Endothelial cell of umbilical vein (primary cell): ENCODE measurements at regions not wholly inside any gene's neighbourhood (a gene's known extent, or its start where the extent isn't known, plus 50 kb on each side); places are given as distances from the start of the nearest gene placed in this dataset.

Experiments used
- BruUV-seq: library from RNA; stranded (reverse); fragments of 400-500 nt; replicated peaks from 2 replicates; lab custom pipeline; 2021; lab: Mats Ljungman, UMichigan
- CTCF ChIA-PET: fragments of 300-600, 350-600 bp; sonication (Branson Sonifier 250); formaldehyde crosslinking; loops from one replicate; lab custom pipeline; 2021; ENCODE audit warnings: antibody characterized with exemption, inconsistent platforms; lab: Charles Lee
- POLR2A ChIA-PET: fragments of 300-600, 350-600 bp; sonication (Branson Sonifier 250); formaldehyde crosslinking; loops from one replicate; lab custom pipeline; 2021; ENCODE audit warnings: antibody characterized with exemption, inconsistent platforms; lab: Charles Lee
- DNase-seq: peaks from one replicate; pipeline ENCODE4 v3.0.0-alpha.2; 2011; ENCODE audit warnings: low read depth, low spot score
- FAIRE-seq: peaks from 2 replicates; lab custom pipeline; 2011; peaks lifted over from hg19 to GRCh38; lab: Jason Lieb, UNC
- H2AFZ ChIP-seq: 2 replicates; pipeline ENCODE4 v1.6.0; 2012; ENCODE audit warnings: low read depth, low read length, control low read depth, inconsistent platforms
- H3K27ac ChIP-seq: 2 replicates; pipeline ENCODE4 v1.5.1; 2011; ENCODE audit warnings: low read depth, mild to moderate bottlenecking, control low read depth, low read length, moderate library complexity; ENCODE audit not compliant: insufficient read depth
- H3K27me3 ChIP-seq, 2 experiments: 2 replicates each; pipeline versions ENCODE4 v1.6.0 to v1.6.1; 2011; ENCODE audit warnings: low read length in 2 of 2, mixed read lengths in 1 of 2; ENCODE audit not compliant: control insufficient read depth in 2 of 2, insufficient read depth in 2 of 2
- H3K36me3 ChIP-seq, 2 experiments: 2 replicates in 1 of 2; 3 replicates in 1 of 2; pipeline ENCODE4 v1.5.1; 2011; ENCODE audit warnings: low read length in 2 of 2, mild to moderate bottlenecking in 1 of 2, moderate library complexity in 1 of 2; ENCODE audit not compliant: control insufficient read depth in 2 of 2, insufficient read depth in 2 of 2; ENCODE audit errors: extremely low read depth in 1 of 2
- H3K4me1 ChIP-seq: 3 replicates; pipeline ENCODE4 v1.5.1; 2011; ENCODE audit warnings: mild to moderate bottlenecking, low read length; ENCODE audit not compliant: control insufficient read depth, insufficient read depth; ENCODE audit errors: extremely low read depth
- H3K4me2 ChIP-seq: 2 replicates; pipeline ENCODE4 v1.6.1; 2011; ENCODE audit warnings: low read length, control low read depth, mixed read lengths; ENCODE audit not compliant: insufficient read depth
- H3K4me3 ChIP-seq, 3 experiments: fragments of 200-600 bp in 1 of 3; sonication (generic), shearing (Covaris generic) in 1 of 3; replicated peaks in 1 of 3; 2 replicates each; pipeline ENCODE4 v1.5.1; 2011 to 2016; ENCODE audit warnings: control low read depth in 3 of 3, low read length in 3 of 3, mild to moderate bottlenecking in 2 of 3, inconsistent platforms in 1 of 3, low read depth in 1 of 3, moderate library complexity in 1 of 3; ENCODE audit not compliant: insufficient read depth in 1 of 3
- H3K79me2 ChIP-seq: 2 replicates; pipeline ENCODE4 v1.6.0; 2012; ENCODE audit warnings: low read length, inconsistent platforms; ENCODE audit not compliant: control insufficient read depth, insufficient read depth
- H3K9ac ChIP-seq: replicated peaks from 2 replicates; pipeline ENCODE3; 2011; ENCODE audit warnings: low read length, control low read depth; ENCODE audit not compliant: insufficient read depth; ENCODE audit errors: extremely low read depth
- H3K9me1 ChIP-seq: replicated peaks from 3 replicates; pipeline ENCODE4 v1.6.0; 2011; ENCODE audit warnings: mild to moderate bottlenecking, low read length; ENCODE audit not compliant: control insufficient read depth, insufficient read depth; ENCODE audit errors: extremely low read depth
- H3K9me3 ChIP-seq: replicated peaks from 2 replicates; pipeline ENCODE4 v1.5.1; 2012; ENCODE audit warnings: low read length, inconsistent platforms; ENCODE audit not compliant: control insufficient read depth, insufficient read depth
- H4K20me1 ChIP-seq: replicated peaks from 2 replicates; pipeline ENCODE3; 2011; ENCODE audit warnings: mild to moderate bottlenecking, low read length; ENCODE audit not compliant: control insufficient read depth, insufficient read depth; ENCODE audit errors: extremely low read depth
- FOS ChIP-seq: IDR thresholded peaks from 2 replicates; pipeline ENCODE4 v1.6.1; 2011; ENCODE audit warnings: mild to moderate bottlenecking, low read length, moderate library complexity, borderline replicate concordance; ENCODE audit not compliant: insufficient read depth
- GATA2 ChIP-seq: IDR thresholded peaks from 2 replicates; pipeline ENCODE4 v1.7.0; 2011; ENCODE audit warnings: low read depth, mild to moderate bottlenecking, moderate library complexity, mixed read lengths, low read length; ENCODE audit not compliant: insufficient read length, insufficient read depth
- JUN ChIP-seq: IDR thresholded peaks from 2 replicates; pipeline ENCODE4 v1.6.1; 2011; ENCODE audit warnings: borderline replicate concordance, low read depth; ENCODE audit not compliant: insufficient read length, insufficient read depth
- MAX ChIP-seq: IDR thresholded peaks from 2 replicates; pipeline ENCODE4 v1.6.1; 2011; ENCODE audit not compliant: insufficient read depth, insufficient read length
- MYC ChIP-seq: IDR thresholded peaks from one replicate; pipeline ENCODE4 v1.6.1; 2011; ENCODE audit warnings: mild to moderate bottlenecking, low read depth, low read length
- POLR2A ChIP-seq: IDR thresholded peaks from 2 replicates; pipeline ENCODE4 v1.6.1; 2012; ENCODE audit warnings: low read depth, mild to moderate bottlenecking, control low read depth, low read length
- POLR2AphosphoS5 ChIP-seq: IDR thresholded peaks from 2 replicates; pipeline ENCODE4 v1.6.1; 2012; ENCODE audit warnings: low read depth, mild to moderate bottlenecking, control low read depth, low read length, moderate library complexity; ENCODE audit not compliant: insufficient read depth
- dilution Hi-C: fragments of 300-500 bp; cut with MboI; formaldehyde crosslinking; loops from one replicate; pipeline ENCODE4 v1.15.0; 2019; ENCODE audit warnings: low sequenced_read_pairs; ENCODE audit not compliant: extremely low pct_ligation_motif_present
- intact Hi-C: fragments of 100-400 bp; cut with micrococcal nuclease; formaldehyde crosslinking; loops from one replicate; pipeline ENCODE4 v1.10.0; 2022

DNA sequence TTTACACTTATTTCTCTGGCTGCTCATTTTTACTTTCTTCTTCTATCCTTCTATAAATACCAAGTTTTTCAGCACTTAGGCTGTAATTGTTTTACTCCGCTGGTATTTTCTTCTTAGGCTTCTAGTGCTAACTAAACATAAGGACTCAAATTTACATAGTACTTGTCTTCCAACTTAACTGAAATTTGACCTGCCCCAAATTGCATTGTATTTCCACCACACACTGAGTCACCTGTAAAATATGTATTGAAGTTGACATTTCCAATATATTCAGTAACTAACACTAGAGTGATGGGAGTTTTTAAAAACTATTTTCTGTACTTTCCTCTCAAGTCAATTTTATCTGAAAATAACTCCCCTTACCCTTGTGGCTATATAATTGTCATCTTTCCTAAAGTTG is 1794.1 kb upstream of the RAG2 start:
- H3K4me3 ChIP-seq, result no peak overlapping the region
- DNase-seq (no peak), FAIRE-seq (no peak)
- ChIA-PET POLR2A (no interaction called here), CTCF (no interaction called here)
- no peak overlapping the region for H3K27ac ChIP-seq
- H3K4me2 ChIP-seq, result no peak overlapping the region
- no peaks in the 10 kb centered on the region for H3K9me3 ChIP-seq
- H3K27me3 ChIP-seq, result no peaks in the 10 kb centered on the region
- H2AFZ ChIP-seq, result no peak overlapping the region
- dilution Hi-C loops (no loop called here), intact Hi-C loops (no loop called here)
- TF ChIP-seq GATA2, result no peak
- no TSS peak for BruUV-seq
- H3K36me3 ChIP-seq, result no peaks in the 10 kb centered on the region
- H3K9me1 ChIP-seq, result no peaks in the 10 kb centered on the region
- H3K4me1 ChIP-seq, result no peaks in the 10 kb centered on the region
- no peaks in the 10 kb centered on the region for H3K79me2 ChIP-seq
- H4K20me1 ChIP-seq, result no peaks in the 10 kb centered on the region
- H3K9ac ChIP-seq, result no peak overlapping the region

DNA sequence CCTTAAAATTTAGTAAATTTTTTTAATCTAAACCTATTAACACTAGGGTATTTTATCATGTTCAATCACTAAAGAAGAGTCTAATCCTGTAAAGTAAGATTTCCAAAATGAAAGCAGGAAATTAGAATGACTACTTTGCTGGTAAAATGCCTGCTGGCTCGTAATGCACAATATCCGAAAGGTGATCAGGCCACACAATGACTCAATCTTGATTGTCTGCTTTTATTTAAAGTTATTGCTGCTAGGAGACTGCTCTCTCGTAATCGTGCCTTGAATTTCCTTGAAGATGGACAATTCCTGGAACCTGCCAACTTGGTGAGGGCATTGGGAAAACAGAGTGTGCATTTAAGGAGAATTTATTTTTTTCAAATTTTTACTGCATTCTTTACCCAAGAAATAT is 1786.5 kb upstream of the RAG2 start:
- BruUV-seq, result no TSS peak

More for the DNA sequence above, 1786.5 kb upstream of the RAG2 start:
- no peaks in the 10 kb centered on the region for H3K9me1 ChIP-seq
- H3K79me2 ChIP-seq, result no peaks in the 10 kb centered on the region
- no peaks in the 10 kb centered on the region for H3K36me3 ChIP-seq
- no peak overlapping the region for H3K4me2 ChIP-seq
- no peaks in the 10 kb centered on the region for H3K4me1 ChIP-seq
- no peak overlapping the region for H3K27ac ChIP-seq
- dilution Hi-C loops (no loop called here), intact Hi-C loops (no loop called here)
- no peaks in the 10 kb centered on the region for H4K20me1 ChIP-seq
- H3K9ac ChIP-seq, result no peak overlapping the region
- FAIRE-seq (no peak), DNase-seq (no peak)
- TF ChIP-seq GATA2, result no peak
- TF ChIP-seq MYC, result no peak
- TF ChIP-seq FOS, result no peak
- TF ChIP-seq JUN, result no peak
- TF ChIP-seq POLR2AphosphoS5, result no peak
- TF ChIP-seq MAX, result no peak
- TF ChIP-seq POLR2A, result no peak
- no peak overlapping the region for H3K4me3 ChIP-seq
- H3K27me3 ChIP-seq, result no peaks in the 10 kb centered on the region
- H2AFZ ChIP-seq, result no peak overlapping the region
- H3K9me3 ChIP-seq, result no peaks in the 10 kb centered on the region
- POLR2A ChIA-PET, result no interaction called here
- CTCF ChIA-PET, result no interaction called here
